Astrocyte (in vitro differentiated cells and primary cell): ENCODE measurements at regions not wholly inside any gene's neighbourhood (a gene's known extent, or its start where the extent isn't known, plus 50 kb on each side); places are given as distances from the start of the nearest gene placed in this dataset.
"Not testable (repeated sequence)": the region's sequence is repeated elsewhere in the genome, so short reads cannot be mapped to it uniquely, and the experiment has no call there.

Experiments
- DNase-seq: peaks from one replicate; pipeline ENCODE4 v3.0.0-alpha.2; 2010; ENCODE audit warnings: low read depth
- FAIRE-seq: peaks from 2 replicates; lab custom pipeline; 2011; peaks lifted over from hg19 to GRCh38; lab: Jason Lieb, UNC
- H2AFZ ChIP-seq: 2 replicates; pipeline ENCODE4 v1.6.0; 2012; ENCODE audit warnings: low read depth, low read length, inconsistent platforms
- H3K27ac ChIP-seq: 2 replicates; pipeline ENCODE4 v1.5.1; 2011; ENCODE audit warnings: low read depth, low read length, inconsistent platforms
- H3K27me3 ChIP-seq: 2 replicates; pipeline ENCODE4 v1.6.0; 2011; ENCODE audit warnings: low read length, inconsistent platforms; ENCODE audit not compliant: insufficient read depth
- H3K36me3 ChIP-seq: 2 replicates; pipeline ENCODE4 v1.5.1; 2011; ENCODE audit warnings: low read length, inconsistent platforms; ENCODE audit not compliant: insufficient read depth
- H3K4me1 ChIP-seq: 2 replicates; pipeline ENCODE4 v1.5.1; 2011; ENCODE audit warnings: low read length, inconsistent platforms; ENCODE audit not compliant: insufficient read depth
- H3K4me2 ChIP-seq: 2 replicates; pipeline ENCODE4 v1.6.0; 2012; ENCODE audit warnings: low read length, inconsistent platforms
- H3K4me3 ChIP-seq: 2 replicates; pipeline ENCODE4 v1.5.1; 2011; ENCODE audit warnings: low read depth, mild to moderate bottlenecking, low read length, inconsistent platforms; ENCODE audit not compliant: insufficient read depth
- H3K79me2 ChIP-seq: 2 replicates; pipeline ENCODE4 v1.6.0; 2012; ENCODE audit warnings: mild to moderate bottlenecking, low read length, inconsistent platforms; ENCODE audit not compliant: insufficient read depth
- H3K9ac ChIP-seq: 2 replicates; pipeline ENCODE4 v1.6.0; 2012; ENCODE audit warnings: mild to moderate bottlenecking, low read length, inconsistent platforms
- H3K9me3 ChIP-seq: 2 replicates; pipeline ENCODE4 v1.5.1; 2012; ENCODE audit warnings: low read depth, mild to moderate bottlenecking, low read length, inconsistent platforms; ENCODE audit not compliant: insufficient read depth
- H4K20me1 ChIP-seq: 2 replicates; pipeline ENCODE4 v1.6.0; 2012; ENCODE audit warnings: low read length, inconsistent platforms; ENCODE audit not compliant: insufficient read depth
- H3K27ac Mint-ChIP-seq: one replicate; pipeline ENCODE4 v1.8.0; 2021; ENCODE audit warnings: mild to moderate bottlenecking, mixed read lengths; ENCODE audit not compliant: unreplicated experiment
- H3K27me3 Mint-ChIP-seq: one replicate; pipeline ENCODE4 v1.8.0; 2021; ENCODE audit warnings: low read depth, mixed read lengths; ENCODE audit not compliant: unreplicated experiment
- H3K36me3 Mint-ChIP-seq: one replicate; pipeline ENCODE4 v1.8.0; 2021; ENCODE audit warnings: low read depth, mixed read lengths; ENCODE audit not compliant: unreplicated experiment
- H3K4me1 Mint-ChIP-seq: one replicate; pipeline ENCODE4 v1.8.0; 2021; ENCODE audit warnings: low read depth, mixed read lengths; ENCODE audit not compliant: unreplicated experiment
- H3K4me3 Mint-ChIP-seq: one replicate; pipeline ENCODE4 v1.8.0; 2021; ENCODE audit warnings: mild to moderate bottlenecking, moderate library complexity, mixed read lengths; ENCODE audit not compliant: unreplicated experiment
- H3K9me3 Mint-ChIP-seq: one replicate; pipeline ENCODE4 v1.8.0; 2021; ENCODE audit warnings: mild to moderate bottlenecking, mixed read lengths; ENCODE audit not compliant: unreplicated experiment
- EZH2 ChIP-seq: IDR thresholded peaks from 2 replicates; pipeline ENCODE4 v1.6.1; 2012; ENCODE audit warnings: mild to moderate bottlenecking, low read length, inconsistent platforms; ENCODE audit not compliant: insufficient read depth
- TF ChIP-seq, protein P1 (sequence below): IDR thresholded peaks from 2 replicates; pipeline ENCODE4 v1.5.1; 2011; ENCODE audit warnings: low read depth, mild to moderate bottlenecking, inconsistent platforms, low read length, moderate library complexity; ENCODE audit not compliant: insufficient read depth

GRCh38 chrX:1904663-1905218, 289.9 kb downstream of the ASMT start:
- Mint-ChIP-seq H3K4me3 (no peak overlapping the region), H3K36me3 (no peaks in the 10 kb centered on the region), H3K9me3 (peaks cover 5% of the 10 kb centered on the region), H3K4me1 (peaks cover 4% of the 10 kb centered on the region), H3K27ac (no peak overlapping the region), H3K27me3 (peaks cover under 1% of the 10 kb centered on the region)
- Histone ChIP-seq H3K79me2 (no peaks in the 10 kb centered on the region), H3K27ac (no peak overlapping the region), H3K9me3 (no peaks in the 10 kb centered on the region), H2AFZ (no peak overlapping the region), H4K20me1 (no peaks in the 10 kb centered on the region), H3K27me3 (peaks cover 2% of the 10 kb centered on the region), H3K4me2 (no peak overlapping the region), H3K4me1 (peaks cover 4% of the 10 kb centered on the region), H3K36me3 (no peaks in the 10 kb centered on the region), H3K9ac (no peak overlapping the region), H3K4me3 (no peak overlapping the region)
- no peak for TF ChIP-seq EZH2
- TF ChIP-seq, protein P1, sequence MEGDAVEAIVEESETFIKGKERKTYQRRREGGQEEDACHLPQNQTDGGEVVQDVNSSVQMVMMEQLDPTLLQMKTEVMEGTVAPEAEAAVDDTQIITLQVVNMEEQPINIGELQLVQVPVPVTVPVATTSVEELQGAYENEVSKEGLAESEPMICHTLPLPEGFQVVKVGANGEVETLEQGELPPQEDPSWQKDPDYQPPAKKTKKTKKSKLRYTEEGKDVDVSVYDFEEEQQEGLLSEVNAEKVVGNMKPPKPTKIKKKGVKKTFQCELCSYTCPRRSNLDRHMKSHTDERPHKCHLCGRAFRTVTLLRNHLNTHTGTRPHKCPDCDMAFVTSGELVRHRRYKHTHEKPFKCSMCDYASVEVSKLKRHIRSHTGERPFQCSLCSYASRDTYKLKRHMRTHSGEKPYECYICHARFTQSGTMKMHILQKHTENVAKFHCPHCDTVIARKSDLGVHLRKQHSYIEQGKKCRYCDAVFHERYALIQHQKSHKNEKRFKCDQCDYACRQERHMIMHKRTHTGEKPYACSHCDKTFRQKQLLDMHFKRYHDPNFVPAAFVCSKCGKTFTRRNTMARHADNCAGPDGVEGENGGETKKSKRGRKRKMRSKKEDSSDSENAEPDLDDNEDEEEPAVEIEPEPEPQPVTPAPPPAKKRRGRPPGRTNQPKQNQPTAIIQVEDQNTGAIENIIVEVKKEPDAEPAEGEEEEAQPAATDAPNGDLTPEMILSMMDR = no peak
- FAIRE-seq (no peak), DNase-seq (no peak)

DNA sequence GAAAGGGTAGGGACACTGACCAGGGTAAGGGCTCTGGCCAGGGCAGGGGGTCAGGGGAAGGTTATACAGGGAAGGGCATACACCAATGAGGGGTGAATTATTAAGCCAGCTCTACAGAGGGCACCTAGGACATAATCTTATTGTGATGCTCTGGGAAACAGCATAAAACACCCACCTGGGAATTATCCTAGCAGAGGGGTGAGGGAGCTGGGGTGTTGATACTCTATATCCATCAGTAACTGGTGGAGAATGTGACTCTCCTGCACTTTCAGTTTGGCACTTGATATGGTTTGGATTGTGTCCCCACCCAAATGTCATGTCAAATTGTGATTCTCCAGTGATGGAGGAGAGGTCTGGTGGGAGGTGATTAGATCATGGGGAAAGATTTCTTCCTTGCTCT, 291.2 kb downstream of the ASMT start:
- peaks cover 8% of the 10 kb centered on the region for H3K27me3 Mint-ChIP-seq
- no peak for TF ChIP-seq EZH2
- TF ChIP-seq, protein P1 = no peak
- Histone ChIP-seq H3K36me3 (no peaks in the 10 kb centered on the region), H3K9ac (no peak overlapping the region), H3K9me3 (no peaks in the 10 kb centered on the region), H3K4me3 (no peak overlapping the region), H4K20me1 (no peaks in the 10 kb centered on the region), H3K27me3 (peaks cover 2% of the 10 kb centered on the region), H3K27ac (no peak overlapping the region), H2AFZ (no peak overlapping the region), H3K79me2 (no peaks in the 10 kb centered on the region), H3K4me1 (peaks cover 4% of the 10 kb centered on the region), H3K4me2 (no peak overlapping the region)
- no peak for DNase-seq
- FAIRE-seq = no peak
- H3K4me3 Mint-ChIP-seq = no peak overlapping the region
- no peaks in the 10 kb centered on the region for H3K36me3 Mint-ChIP-seq
- H3K9me3 Mint-ChIP-seq = peaks cover 5% of the 10 kb centered on the region
- peaks cover 4% of the 10 kb centered on the region for H3K4me1 Mint-ChIP-seq
- no peak overlapping the region for H3K27ac Mint-ChIP-seq

GRCh38 chrX:1908996-1909395, 294.1 kb downstream of the ASMT start:
- not testable (repeated sequence) for H3K27ac Mint-ChIP-seq, H3K4me3 ChIP-seq, FAIRE-seq, H3K36me3 Mint-ChIP-seq, H3K79me2 ChIP-seq, H3K9me3 ChIP-seq, H3K9ac ChIP-seq, H4K20me1 ChIP-seq, H3K4me2 ChIP-seq, H3K27ac ChIP-seq, H3K9me3 Mint-ChIP-seq, H3K4me3 Mint-ChIP-seq, H3K4me1 Mint-ChIP-seq, H3K36me3 ChIP-seq, H3K4me1 ChIP-seq, H3K27me3 ChIP-seq, H2AFZ ChIP-seq, DNase-seq
- peaks cover 14% of the 10 kb centered on the region for H3K27me3 Mint-ChIP-seq
